WTC11 (cell line): ENCODE measurements at regions not wholly inside any gene's neighbourhood (a gene's known extent, or its start where the extent isn't known, plus 50 kb on each side); places are given as distances from the start of the nearest gene placed in this dataset.

Experiments
- ATAC-seq: fragments of 200-7000 bp; cut with Tn5 transposase; 2 replicates; pipeline ENCODE4 v1.10.0; 2021; ENCODE audit warnings: mild to moderate bottlenecking, moderate library complexity
- CTCF ChIA-PET: fragments of 300-600 bp; sonication (Branson Sonifier 250); formaldehyde crosslinking; loops from one replicate; lab custom pipeline; 2021; ENCODE audit warnings: antibody characterized with exemption; lab: Charles Lee
- POLR2A ChIA-PET: fragments of 350-600 bp; sonication (Branson Sonifier 250); formaldehyde crosslinking; loops from one replicate; lab custom pipeline; 2021; ENCODE audit warnings: antibody characterized with exemption; lab: Charles Lee
- DNase-seq: peaks from one replicate; pipeline ENCODE4 v3.0.0; 2021; ENCODE audit warnings: low spot score
- H3K27ac Mint-ChIP-seq: 2 replicates; pipeline ENCODE4 v1.8.0; 2021; ENCODE audit warnings: mixed read lengths
- H3K27me3 Mint-ChIP-seq: 2 replicates; pipeline ENCODE4 v1.8.0; 2021; ENCODE audit warnings: low read depth, mild to moderate bottlenecking, moderate library complexity, mixed read lengths
- H3K36me3 Mint-ChIP-seq: 2 replicates; pipeline ENCODE4 v1.8.0; 2021; ENCODE audit warnings: mixed read lengths
- H3K4me1 Mint-ChIP-seq: 2 replicates; pipeline ENCODE4 v1.8.0; 2022; ENCODE audit warnings: mixed read lengths
- H3K4me3 Mint-ChIP-seq: 2 replicates; pipeline ENCODE4 v1.8.0; 2021; ENCODE audit warnings: mild to moderate bottlenecking, moderate library complexity, mixed read lengths
- H3K9me3 Mint-ChIP-seq: 2 replicates; pipeline ENCODE4 v1.8.0; 2021; ENCODE audit warnings: mixed read lengths
- CREB1 ChIP-seq: sonication (generic); formaldehyde crosslinking; IDR thresholded peaks from 2 replicates; pipeline ENCODE4 v1.8.0; 2023; ENCODE audit warnings: mild to moderate bottlenecking, missing genetic modification reagents
- ERG ChIP-seq: fragments of 250-450 bp; sonication (Bioruptor Pico); IDR thresholded peaks from 2 replicates; pipeline ENCODE4 v1.8.0; 2021; ENCODE audit warnings: mild to moderate bottlenecking
- FOXP1 ChIP-seq: sonication (generic); formaldehyde crosslinking; IDR thresholded peaks from 2 replicates; pipeline ENCODE4 v1.8.0; 2022; ENCODE audit warnings: missing genetic modification reagents, mild to moderate bottlenecking, moderate library complexity, borderline replicate concordance
- JUN ChIP-seq: sonication (generic); formaldehyde crosslinking; IDR thresholded peaks from 2 replicates; pipeline ENCODE4 v1.8.0; 2023; ENCODE audit warnings: mild to moderate bottlenecking, missing genetic modification reagents
- KAT7 ChIP-seq: sonication (generic); formaldehyde crosslinking; IDR thresholded peaks from 2 replicates; pipeline ENCODE4 v1.8.1; 2023; ENCODE audit warnings: missing genetic modification reagents, mild to moderate bottlenecking, borderline replicate concordance
- NR1H2 ChIP-seq: sonication (generic); formaldehyde crosslinking; IDR thresholded peaks from 2 replicates; pipeline ENCODE4 v1.9.0; 2021; ENCODE audit warnings: mild to moderate bottlenecking, moderate library complexity, missing genetic modification reagents
- OVOL2 ChIP-seq: fragments of 250-450 bp; sonication (Bioruptor Pico); IDR thresholded peaks from 2 replicates; pipeline ENCODE4 v1.9.0; 2021; ENCODE audit warnings: mild to moderate bottlenecking, borderline replicate concordance
- PRRX2 ChIP-seq: fragments of 250-450 bp; sonication (Bioruptor Pico); IDR thresholded peaks from 2 replicates; pipeline ENCODE4 v1.8.0; 2021; ENCODE audit warnings: mild to moderate bottlenecking
- SOX15 ChIP-seq: fragments of 250-450 bp; sonication (Bioruptor Pico); IDR thresholded peaks from 2 replicates; pipeline ENCODE4 v1.9.0; 2021; ENCODE audit warnings: mild to moderate bottlenecking
- ZNF219 ChIP-seq: sonication (generic); formaldehyde crosslinking; IDR thresholded peaks from 2 replicates; pipeline ENCODE4 v1.8.0; 2023; ENCODE audit warnings: missing genetic modification reagents, mild to moderate bottlenecking, borderline replicate concordance
- ZNF232 ChIP-seq: sonication (generic); formaldehyde crosslinking; IDR thresholded peaks from 2 replicates; pipeline ENCODE4 v1.8.0; 2022; ENCODE audit warnings: mild to moderate bottlenecking, missing genetic modification reagents
- ZNF425 ChIP-seq: fragments of 250-450 bp; sonication (Bioruptor Pico); conservative IDR thresholded peaks from 2 replicates; pipeline ENCODE4 v1.9.0; 2021; ENCODE audit warnings: mild to moderate bottlenecking
- TF ChIP-seq, protein P1 (sequence below): fragments of 250-450 bp; sonication (Bioruptor Pico); IDR thresholded peaks from 2 replicates; pipeline ENCODE4 v1.9.0; 2021; ENCODE audit warnings: moderate library complexity, mild to moderate bottlenecking, inconsistent platforms, borderline replicate concordance
- TF ChIP-seq, protein P2 (sequence below): sonication (generic); formaldehyde crosslinking; IDR thresholded peaks from 2 replicates; pipeline ENCODE4 v1.8.1; 2023; ENCODE audit warnings: mild to moderate bottlenecking, missing genetic modification reagents
- TF ChIP-seq, protein P3 (sequence below): sonication (generic); formaldehyde crosslinking; conservative IDR thresholded peaks from 2 replicates; pipeline ENCODE4 v1.8.1; 2023; ENCODE audit warnings: mild to moderate bottlenecking, low read depth, missing genetic modification reagents, moderate library complexity

DNA sequence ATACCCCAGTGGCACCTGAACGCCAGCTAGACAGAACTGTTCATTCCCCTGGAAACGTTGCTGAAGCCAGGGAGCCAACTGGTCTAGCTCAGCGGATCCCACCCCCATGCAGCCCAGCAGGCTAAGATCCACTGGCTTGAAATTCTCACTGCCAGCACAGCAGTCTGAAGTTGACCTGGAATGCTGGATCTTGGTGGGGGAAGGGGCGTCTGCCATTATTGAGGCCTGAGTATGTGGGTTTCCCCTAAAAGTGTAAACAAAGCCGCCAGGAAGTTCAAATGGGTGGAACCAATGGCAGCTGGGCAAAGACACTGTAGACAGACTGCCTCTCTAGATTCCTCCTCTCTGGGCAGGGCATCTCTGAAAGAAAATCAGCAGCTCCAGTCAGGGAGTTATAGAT lies 213.0 kb downstream of the NKX6-1 start (continued):
- TF ChIP-seq NR1H2 (CRISPR knock-in tag) (no peak), PRRX2 (CRISPR knock-in tag) (no peak), FOXP1 (no peak), JUN (CRISPR knock-in tag) (no peak), CREB1 (CRISPR knock-in tag) (no peak)
- TF ChIP-seq, protein P1, sequence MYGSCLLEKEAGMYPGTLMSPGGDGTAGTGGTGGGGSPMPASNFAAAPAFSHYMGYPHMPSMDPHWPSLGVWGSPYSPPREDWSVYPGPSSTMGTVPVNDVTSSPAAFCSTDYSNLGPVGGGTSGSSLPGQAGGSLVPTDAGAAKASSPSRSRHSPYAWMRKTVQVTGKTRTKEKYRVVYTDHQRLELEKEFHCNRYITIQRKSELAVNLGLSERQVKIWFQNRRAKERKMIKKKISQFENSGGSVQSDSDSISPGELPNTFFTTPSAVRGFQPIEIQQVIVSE (CRISPR knock-in tag): no peak
- TF ChIP-seq, protein P2, sequence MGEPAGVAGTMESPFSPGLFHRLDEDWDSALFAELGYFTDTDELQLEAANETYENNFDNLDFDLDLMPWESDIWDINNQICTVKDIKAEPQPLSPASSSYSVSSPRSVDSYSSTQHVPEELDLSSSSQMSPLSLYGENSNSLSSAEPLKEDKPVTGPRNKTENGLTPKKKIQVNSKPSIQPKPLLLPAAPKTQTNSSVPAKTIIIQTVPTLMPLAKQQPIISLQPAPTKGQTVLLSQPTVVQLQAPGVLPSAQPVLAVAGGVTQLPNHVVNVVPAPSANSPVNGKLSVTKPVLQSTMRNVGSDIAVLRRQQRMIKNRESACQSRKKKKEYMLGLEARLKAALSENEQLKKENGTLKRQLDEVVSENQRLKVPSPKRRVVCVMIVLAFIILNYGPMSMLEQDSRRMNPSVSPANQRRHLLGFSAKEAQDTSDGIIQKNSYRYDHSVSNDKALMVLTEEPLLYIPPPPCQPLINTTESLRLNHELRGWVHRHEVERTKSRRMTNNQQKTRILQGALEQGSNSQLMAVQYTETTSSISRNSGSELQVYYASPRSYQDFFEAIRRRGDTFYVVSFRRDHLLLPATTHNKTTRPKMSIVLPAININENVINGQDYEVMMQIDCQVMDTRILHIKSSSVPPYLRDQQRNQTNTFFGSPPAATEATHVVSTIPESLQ: no peak
- TF ChIP-seq, all 79 proteins: peak for 0

DNA sequence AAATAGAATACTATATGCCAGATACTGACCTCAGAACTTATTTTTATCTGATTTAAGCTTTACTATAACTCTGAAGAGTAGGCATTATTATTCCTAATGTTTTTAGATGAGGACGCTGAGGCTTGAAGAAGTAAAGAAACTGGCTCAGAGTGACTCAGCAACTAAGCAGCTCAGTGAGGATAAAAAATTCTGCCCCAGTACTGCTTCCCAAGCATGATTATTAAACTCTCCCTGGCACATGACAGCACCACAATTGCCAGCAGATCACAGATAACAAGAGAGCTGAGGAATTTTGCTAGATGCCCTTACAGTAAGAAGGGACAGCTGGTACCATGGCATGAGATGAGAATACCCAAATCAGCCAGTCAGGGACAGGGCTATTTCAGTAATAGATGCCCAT lies 219.4 kb downstream of the NKX6-1 start:
- TF ChIP-seq OVOL2 (CRISPR knock-in tag): no peak
- H3K27ac Mint-ChIP-seq: no peak overlapping the region
- H3K4me3 Mint-ChIP-seq: no peak overlapping the region
- POLR2A ChIA-PET: no interaction called here
- H3K27me3 Mint-ChIP-seq: no peaks in the 10 kb centered on the region
- no peaks in the 10 kb centered on the region for H3K36me3 Mint-ChIP-seq
- no peaks in the 10 kb centered on the region for H3K9me3 Mint-ChIP-seq
- DNase-seq (no peak), ATAC-seq (no peak)
- H3K4me1 Mint-ChIP-seq: 0 out of 2 replicates have a peak, but pooled peaks cover 3% of the 10 kb centered on the region
- CTCF ChIA-PET: interaction anchor here (1.0 kb wide), 1 partner anchor 172 kb away, joined by 3 read pairs; no protein-coding TSS in a partner anchor

- no peaks in the 10 kb centered on the region for H3K27me3 Mint-ChIP-seq
- no peaks in the 10 kb centered on the region for H3K36me3 Mint-ChIP-seq
- H3K4me1 Mint-ChIP-seq: 0 out of 2 replicates have a peak, but pooled peaks cover 3% of the 10 kb centered on the region
- no peak overlapping the region for H3K4me3 Mint-ChIP-seq
- ChIA-PET POLR2A (no interaction called here), CTCF (no interaction called here)
- no peak for DNase-seq
- no peaks in the 10 kb centered on the region for H3K9me3 Mint-ChIP-seq
- TF ChIP-seq ZNF219 (CRISPR knock-in tag): no peak
- TF ChIP-seq, protein P3, sequence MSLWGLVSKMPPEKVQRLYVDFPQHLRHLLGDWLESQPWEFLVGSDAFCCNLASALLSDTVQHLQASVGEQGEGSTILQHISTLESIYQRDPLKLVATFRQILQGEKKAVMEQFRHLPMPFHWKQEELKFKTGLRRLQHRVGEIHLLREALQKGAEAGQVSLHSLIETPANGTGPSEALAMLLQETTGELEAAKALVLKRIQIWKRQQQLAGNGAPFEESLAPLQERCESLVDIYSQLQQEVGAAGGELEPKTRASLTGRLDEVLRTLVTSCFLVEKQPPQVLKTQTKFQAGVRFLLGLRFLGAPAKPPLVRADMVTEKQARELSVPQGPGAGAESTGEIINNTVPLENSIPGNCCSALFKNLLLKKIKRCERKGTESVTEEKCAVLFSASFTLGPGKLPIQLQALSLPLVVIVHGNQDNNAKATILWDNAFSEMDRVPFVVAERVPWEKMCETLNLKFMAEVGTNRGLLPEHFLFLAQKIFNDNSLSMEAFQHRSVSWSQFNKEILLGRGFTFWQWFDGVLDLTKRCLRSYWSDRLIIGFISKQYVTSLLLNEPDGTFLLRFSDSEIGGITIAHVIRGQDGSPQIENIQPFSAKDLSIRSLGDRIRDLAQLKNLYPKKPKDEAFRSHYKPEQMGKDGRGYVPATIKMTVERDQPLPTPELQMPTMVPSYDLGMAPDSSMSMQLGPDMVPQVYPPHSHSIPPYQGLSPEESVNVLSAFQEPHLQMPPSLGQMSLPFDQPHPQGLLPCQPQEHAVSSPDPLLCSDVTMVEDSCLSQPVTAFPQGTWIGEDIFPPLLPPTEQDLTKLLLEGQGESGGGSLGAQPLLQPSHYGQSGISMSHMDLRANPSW (CRISPR knock-in tag): no peak
- TF ChIP-seq ZNF232: no peak
- TF ChIP-seq ZNF425 (CRISPR knock-in tag): no peak
- no peak for TF ChIP-seq KAT7 (CRISPR knock-in tag)
- no peak for TF ChIP-seq SOX15
- no peak for TF ChIP-seq ERG
- ATAC-seq: no peak
- no peak overlapping the region for H3K27ac Mint-ChIP-seq
These were observed 221.2 kb downstream of the NKX6-1 start for GRCh38 chr4:84277923-84278322.
